Nephron progenitor cell (in vitro differentiated cells): ENCODE measurements at regions not wholly inside any gene's neighbourhood (a gene's known extent, or its start where the extent isn't known, plus 50 kb on each side); places are given as distances from the start of the nearest gene placed in this dataset.

ENCODE experiments used
- DNase-seq: peaks from one replicate; pipeline ENCODE4 v3.0.0; 2021
- H3K27ac Mint-ChIP-seq: 2 replicates; pipeline ENCODE4 v1.8.0; 2021; ENCODE audit warnings: mild to moderate bottlenecking, moderate library complexity, mixed read lengths
- H3K27me3 Mint-ChIP-seq: 2 replicates; pipeline ENCODE4 v1.8.0; 2021; ENCODE audit warnings: mild to moderate bottlenecking, low read depth, mixed read lengths; ENCODE audit not compliant: poor library complexity
- H3K36me3 Mint-ChIP-seq: 2 replicates; pipeline ENCODE4 v1.8.0; 2021; ENCODE audit warnings: low read depth, mixed read lengths
- H3K4me1 Mint-ChIP-seq: 2 replicates; pipeline ENCODE4 v1.8.0; 2021; ENCODE audit warnings: mixed read lengths
- H3K4me3 Mint-ChIP-seq: 2 replicates; pipeline ENCODE4 v1.8.0; 2021; ENCODE audit warnings: mild to moderate bottlenecking, moderate library complexity, mixed read lengths
- H3K9me3 Mint-ChIP-seq: 2 replicates; pipeline ENCODE4 v1.8.0; 2021; ENCODE audit warnings: mild to moderate bottlenecking, moderate library complexity, mixed read lengths
- TF ChIP-seq, protein P1 (sequence below): fragments of 200-600 bp; sonication (generic); IDR thresholded peaks from 2 replicates; pipeline ENCODE4 v1.5.0; 2021; ENCODE audit warnings: antibody characterized with exemption

DNA sequence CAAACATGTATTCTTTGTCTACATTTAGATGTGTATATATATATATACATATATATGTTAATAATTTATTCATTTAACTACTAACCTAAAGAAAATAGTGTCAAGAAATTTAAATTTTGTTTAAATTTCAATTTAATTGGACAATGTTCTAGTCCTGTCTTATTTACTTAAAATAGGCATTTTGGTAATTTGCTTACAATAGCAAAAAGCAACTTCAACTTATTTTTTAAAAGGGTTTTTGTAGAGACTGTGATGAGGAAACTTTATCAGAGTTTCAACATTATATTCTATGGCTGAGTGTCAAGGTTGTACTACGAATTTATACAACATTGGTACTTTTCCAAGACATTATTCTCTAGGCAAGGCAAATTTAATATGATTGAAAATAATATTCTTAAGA lies 212.0 kb upstream of the ARSJ start:
- TF ChIP-seq, protein P1, sequence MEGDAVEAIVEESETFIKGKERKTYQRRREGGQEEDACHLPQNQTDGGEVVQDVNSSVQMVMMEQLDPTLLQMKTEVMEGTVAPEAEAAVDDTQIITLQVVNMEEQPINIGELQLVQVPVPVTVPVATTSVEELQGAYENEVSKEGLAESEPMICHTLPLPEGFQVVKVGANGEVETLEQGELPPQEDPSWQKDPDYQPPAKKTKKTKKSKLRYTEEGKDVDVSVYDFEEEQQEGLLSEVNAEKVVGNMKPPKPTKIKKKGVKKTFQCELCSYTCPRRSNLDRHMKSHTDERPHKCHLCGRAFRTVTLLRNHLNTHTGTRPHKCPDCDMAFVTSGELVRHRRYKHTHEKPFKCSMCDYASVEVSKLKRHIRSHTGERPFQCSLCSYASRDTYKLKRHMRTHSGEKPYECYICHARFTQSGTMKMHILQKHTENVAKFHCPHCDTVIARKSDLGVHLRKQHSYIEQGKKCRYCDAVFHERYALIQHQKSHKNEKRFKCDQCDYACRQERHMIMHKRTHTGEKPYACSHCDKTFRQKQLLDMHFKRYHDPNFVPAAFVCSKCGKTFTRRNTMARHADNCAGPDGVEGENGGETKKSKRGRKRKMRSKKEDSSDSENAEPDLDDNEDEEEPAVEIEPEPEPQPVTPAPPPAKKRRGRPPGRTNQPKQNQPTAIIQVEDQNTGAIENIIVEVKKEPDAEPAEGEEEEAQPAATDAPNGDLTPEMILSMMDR = no peak
- Mint-ChIP-seq H3K9me3 (no peaks in the 10 kb centered on the region), H3K4me1 (no peaks in the 10 kb centered on the region), H3K36me3 (no peaks in the 10 kb centered on the region), H3K27ac (no peak overlapping the region), H3K27me3 (no peaks in the 10 kb centered on the region), H3K4me3 (no peak overlapping the region)
- DNase-seq = no peak

DNA sequence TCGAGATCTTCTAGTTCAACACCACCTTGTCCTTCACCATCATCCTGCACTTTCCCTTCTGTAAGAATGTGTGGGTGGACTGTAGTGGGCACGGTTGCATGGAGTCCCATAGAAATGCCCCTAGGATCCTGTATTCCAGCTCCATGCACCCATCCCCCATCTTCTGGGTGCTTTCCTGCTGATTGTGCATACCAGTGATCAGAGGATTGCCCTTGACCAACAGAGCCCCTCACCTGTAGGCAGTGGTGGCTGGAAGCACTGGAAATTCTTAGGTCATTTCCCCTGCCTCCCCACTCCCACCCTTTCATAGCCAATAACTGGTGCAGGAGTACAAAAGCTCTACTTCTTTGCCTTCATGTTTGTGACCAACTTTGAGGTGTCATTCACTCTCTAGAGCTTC lies 213.4 kb upstream of the ARSJ start:
- H3K27me3 Mint-ChIP-seq = no peaks in the 10 kb centered on the region
- H3K4me3 Mint-ChIP-seq = no peak overlapping the region
- no peak for DNase-seq
- no peaks in the 10 kb centered on the region for H3K36me3 Mint-ChIP-seq
- H3K27ac Mint-ChIP-seq = no peak overlapping the region
- TF ChIP-seq, protein P1 = no peak
- H3K9me3 Mint-ChIP-seq = no peaks in the 10 kb centered on the region
- no peaks in the 10 kb centered on the region for H3K4me1 Mint-ChIP-seq

DNA sequence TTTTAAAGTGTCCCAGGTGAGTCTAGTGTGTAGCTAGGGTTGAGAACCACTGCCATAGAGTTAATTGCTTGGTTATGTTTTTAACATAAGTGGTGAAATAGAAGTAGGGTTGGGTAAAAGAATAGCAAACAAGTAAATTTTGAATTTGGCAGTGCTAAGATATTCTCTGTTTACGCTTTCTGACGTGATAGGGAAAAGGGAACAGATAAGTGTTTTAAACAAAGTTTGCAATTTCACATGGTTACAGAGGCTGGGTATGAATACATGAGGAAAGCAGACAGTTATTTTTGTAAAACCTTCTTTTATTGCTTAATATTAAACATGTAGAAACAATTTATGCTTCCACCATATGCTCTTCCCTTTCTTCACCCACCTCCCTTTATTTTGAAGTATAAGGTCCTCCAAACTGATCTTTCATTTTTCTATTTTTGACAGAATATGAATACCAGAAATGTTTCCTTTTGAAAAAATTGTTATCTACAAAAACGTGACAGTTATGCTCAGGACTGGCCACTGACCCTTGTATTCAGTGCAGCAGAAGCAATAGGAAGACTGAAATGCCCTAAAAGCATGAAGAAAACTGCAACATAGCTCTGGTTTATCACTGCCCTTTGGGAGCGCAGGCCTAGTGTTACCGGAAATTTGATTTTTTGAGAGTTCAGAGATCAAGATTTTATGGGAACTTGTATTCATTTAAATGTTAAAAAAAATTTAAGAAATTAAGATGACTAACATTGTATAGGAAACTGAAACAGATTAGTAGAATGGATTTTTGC lies 214.4 kb upstream of the ARSJ start:
- TF ChIP-seq, protein P1 = no peak
- no peaks in the 10 kb centered on the region for H3K4me1 Mint-ChIP-seq
- H3K27me3 Mint-ChIP-seq = no peaks in the 10 kb centered on the region
- DNase-seq = no peak
- no peak overlapping the region for H3K4me3 Mint-ChIP-seq
- H3K27ac Mint-ChIP-seq = no peak overlapping the region
- no peaks in the 10 kb centered on the region for H3K9me3 Mint-ChIP-seq
- no peaks in the 10 kb centered on the region for H3K36me3 Mint-ChIP-seq

DNA sequence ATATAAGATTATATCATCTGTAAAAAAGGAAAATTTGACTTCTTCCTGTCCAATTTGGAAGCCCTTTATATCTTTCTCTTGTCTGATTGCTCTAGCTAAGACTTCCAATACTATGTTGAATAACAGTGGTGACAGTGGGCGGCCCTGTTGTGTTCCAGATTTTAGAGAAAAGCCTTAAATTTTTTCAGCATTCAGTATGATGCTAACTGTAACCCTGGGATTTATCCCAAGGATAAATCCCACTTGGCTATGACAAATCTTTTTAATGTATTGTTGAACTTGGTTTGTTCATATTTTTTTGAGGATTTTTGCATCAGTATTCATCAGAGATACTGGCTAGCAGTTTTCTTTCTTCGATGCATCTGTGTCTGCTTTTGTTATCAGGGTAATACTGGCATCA lies 217.2 kb upstream of the ARSJ start:
- no peaks in the 10 kb centered on the region for H3K36me3 Mint-ChIP-seq
- no peaks in the 10 kb centered on the region for H3K4me1 Mint-ChIP-seq
- TF ChIP-seq, protein P1 = no peak
- no peak overlapping the region for H3K4me3 Mint-ChIP-seq
- no peak for DNase-seq
- no peaks in the 10 kb centered on the region for H3K27me3 Mint-ChIP-seq
- no peak overlapping the region for H3K27ac Mint-ChIP-seq
- H3K9me3 Mint-ChIP-seq = no peaks in the 10 kb centered on the region

DNA sequence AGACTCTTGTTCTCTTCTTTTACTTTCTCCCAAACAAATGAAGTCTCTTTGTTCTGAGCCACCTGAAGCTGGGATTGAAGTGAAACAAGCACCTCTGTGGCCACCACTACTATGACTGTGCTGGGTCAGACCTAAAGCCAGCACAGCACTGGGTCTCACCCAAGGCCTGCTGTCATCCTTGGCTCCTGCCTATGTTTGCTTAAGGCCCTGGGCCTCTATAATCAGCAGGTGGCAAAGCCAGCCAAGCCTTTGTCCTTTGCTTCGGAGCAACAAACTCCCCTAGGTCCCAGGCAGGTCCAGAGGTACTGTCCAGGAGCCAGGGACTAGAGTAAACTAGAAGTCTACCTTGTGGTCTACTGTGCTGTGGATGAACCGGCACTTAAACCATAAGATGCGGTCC lies 220.6 kb upstream of the ARSJ start:
- TF ChIP-seq, protein P1 = no peak
- no peaks in the 10 kb centered on the region for H3K27me3 Mint-ChIP-seq
- no peaks in the 10 kb centered on the region for H3K9me3 Mint-ChIP-seq
- no peaks in the 10 kb centered on the region for H3K36me3 Mint-ChIP-seq
- no peak overlapping the region for H3K4me3 Mint-ChIP-seq
- no peaks in the 10 kb centered on the region for H3K4me1 Mint-ChIP-seq
- no peak overlapping the region for H3K27ac Mint-ChIP-seq
- no peak for DNase-seq

DNA sequence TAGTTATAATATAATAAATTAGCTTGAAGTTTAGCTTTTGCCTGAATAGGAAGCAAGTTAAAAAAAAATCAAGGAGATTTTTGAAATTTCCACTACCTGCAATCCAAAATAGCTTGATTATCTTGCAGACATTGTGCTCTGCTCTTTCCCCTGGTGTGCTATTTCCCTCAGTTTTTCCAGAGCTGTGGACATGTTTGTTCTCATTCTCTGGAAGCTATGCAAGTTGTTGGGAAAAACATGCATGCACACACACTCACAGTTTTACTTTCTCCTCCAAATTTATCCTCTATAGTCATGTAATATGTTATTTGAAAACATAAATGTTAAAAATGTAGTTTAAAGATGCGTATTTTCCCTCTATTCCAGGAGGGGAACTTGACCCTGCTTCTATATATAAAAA lies 225.8 kb upstream of the ARSJ start:
- no peak for DNase-seq
- Mint-ChIP-seq H3K36me3 (no peaks in the 10 kb centered on the region), H3K9me3 (no peaks in the 10 kb centered on the region), H3K27ac (no peak overlapping the region), H3K4me1 (no peaks in the 10 kb centered on the region), H3K4me3 (no peak overlapping the region), H3K27me3 (no peaks in the 10 kb centered on the region)
- TF ChIP-seq, protein P1 = no peak
